ENCODE measurements at regions not wholly inside any gene's neighbourhood (a gene's known extent, or its start where the extent isn't known, plus 50 kb on each side); places are given as distances from the start of the nearest gene placed in this dataset.
"Not testable (repeated sequence)": the region's sequence is repeated elsewhere in the genome, so short reads cannot be mapped to it uniquely, and the experiment has no call there.

GRCh38 chr2:91851689-91852420, 3019.4 kb upstream of the TEKT4 start:
- H3K9me3 Mint-ChIP-seq = peaks cover 5 to 16% (median 7%) of the 10 kb centered on the region in 3 donors
- H3K36me3 ChIP-seq (ENCODE audit: control insufficient read depth in 2 of 2, extremely low read depth in 1 of 2, insufficient read depth in 1 of 2, low read length in 1 of 2); POLR2A ChIA-PET; H3K4me1 ChIP-seq (ENCODE audit: control insufficient read depth in 1 of 2, extremely low read depth in 1 of 2, insufficient read depth in 2 of 2, low read length in 2 of 2); H3K9me3 ChIP-seq; H3K4me1 Mint-ChIP-seq; DNase-seq; H3K4me3 ChIP-seq (ENCODE audit: control insufficient read depth in 1 of 2, extremely low read depth in 1 of 2, low read length in 1 of 2); H3K36me3 Mint-ChIP-seq; H3K27me3 ChIP-seq (replicated peaks in 1 of 2; ENCODE audit: control insufficient read depth in 2 of 2, extremely low read depth in 1 of 2, insufficient read depth in 2 of 2, low read length in 1 of 2); ATAC-seq (replicated peaks in 1 of 4); H3K4me3 Mint-ChIP-seq; H3K27ac ChIP-seq (ENCODE audit: low read length); H3K27me3 Mint-ChIP-seq; CTCF ChIA-PET; H3K27ac Mint-ChIP-seq: not testable (repeated sequence)
- WGBS (ENCODE audit: insufficient coverage) = 100% methylated on average over 14 of the region's 47 CpGs

GRCh38 chr2:91856971-91857370, 3014.3 kb upstream of the TEKT4 start:
- H3K27me3 ChIP-seq (replicated peaks in 1 of 2; ENCODE audit: control insufficient read depth in 2 of 2, extremely low read depth in 1 of 2, insufficient read depth in 2 of 2, low read length in 1 of 2); H3K4me3 Mint-ChIP-seq; H3K36me3 Mint-ChIP-seq; DNase-seq; H3K4me1 Mint-ChIP-seq; H3K4me3 ChIP-seq (ENCODE audit: control insufficient read depth in 1 of 2, extremely low read depth in 1 of 2, low read length in 1 of 2); H3K9me3 Mint-ChIP-seq; CTCF ChIA-PET; H3K36me3 ChIP-seq (ENCODE audit: control insufficient read depth in 2 of 2, extremely low read depth in 1 of 2, insufficient read depth in 1 of 2, low read length in 1 of 2); H3K27me3 Mint-ChIP-seq; H3K9me3 ChIP-seq; H3K27ac ChIP-seq (ENCODE audit: low read length); H3K4me1 ChIP-seq (ENCODE audit: control insufficient read depth in 1 of 2, extremely low read depth in 1 of 2, insufficient read depth in 2 of 2, low read length in 2 of 2); H3K27ac Mint-ChIP-seq; ATAC-seq (replicated peaks in 1 of 4); POLR2A ChIA-PET: not testable (repeated sequence)
- 43% methylated on average over 1 of the region's 1 CpG for WGBS (ENCODE audit: insufficient coverage)

- POLR2A ChIA-PET; H3K4me3 Mint-ChIP-seq; ATAC-seq (replicated peaks in 1 of 4); H3K27ac Mint-ChIP-seq; H3K36me3 ChIP-seq (ENCODE audit: control insufficient read depth in 2 of 2, extremely low read depth in 1 of 2, insufficient read depth in 1 of 2, low read length in 1 of 2); H3K4me3 ChIP-seq (ENCODE audit: control insufficient read depth in 1 of 2, extremely low read depth in 1 of 2, low read length in 1 of 2); H3K4me1 ChIP-seq (ENCODE audit: control insufficient read depth in 1 of 2, extremely low read depth in 1 of 2, insufficient read depth in 2 of 2, low read length in 2 of 2); H3K9me3 ChIP-seq; H3K27me3 Mint-ChIP-seq; H3K4me1 Mint-ChIP-seq; CTCF ChIA-PET; H3K27ac ChIP-seq (ENCODE audit: low read length); H3K27me3 ChIP-seq (replicated peaks in 1 of 2; ENCODE audit: control insufficient read depth in 2 of 2, extremely low read depth in 1 of 2, insufficient read depth in 2 of 2, low read length in 1 of 2); H3K36me3 Mint-ChIP-seq; H3K9me3 Mint-ChIP-seq; DNase-seq: not testable (repeated sequence)
- WGBS (ENCODE audit: insufficient coverage) = 86% methylated on average over 19 of the region's 21 CpGs
Measured at GRCh38 chr2:91857711-91858110, 3013.5 kb upstream of the TEKT4 start.

- H3K4me3 Mint-ChIP-seq; H3K4me3 ChIP-seq (ENCODE audit: control insufficient read depth in 1 of 2, extremely low read depth in 1 of 2, low read length in 1 of 2); DNase-seq; H3K4me1 ChIP-seq (ENCODE audit: control insufficient read depth in 1 of 2, extremely low read depth in 1 of 2, insufficient read depth in 2 of 2, low read length in 2 of 2); H3K36me3 Mint-ChIP-seq; CTCF ChIA-PET; H3K36me3 ChIP-seq (ENCODE audit: control insufficient read depth in 2 of 2, extremely low read depth in 1 of 2, insufficient read depth in 1 of 2, low read length in 1 of 2); H3K4me1 Mint-ChIP-seq; H3K27me3 Mint-ChIP-seq; ATAC-seq (replicated peaks in 1 of 4); H3K9me3 ChIP-seq; POLR2A ChIA-PET; H3K27me3 ChIP-seq (replicated peaks in 1 of 2; ENCODE audit: control insufficient read depth in 2 of 2, extremely low read depth in 1 of 2, insufficient read depth in 2 of 2, low read length in 1 of 2); H3K27ac ChIP-seq (ENCODE audit: low read length); H3K27ac Mint-ChIP-seq: not testable (repeated sequence)
- WGBS (ENCODE audit: insufficient coverage) = no CpG with 5 or more reads among the region's 2 CpGs
- H3K9me3 Mint-ChIP-seq = peaks cover 6 to 17% (median 15%) of the 10 kb centered on the region in 3 donors
Measured at GRCh38 chr2:91871716-91872115, 2999.5 kb upstream of the TEKT4 start.

- H3K4me3 ChIP-seq (ENCODE audit: control insufficient read depth in 1 of 2, extremely low read depth in 1 of 2, low read length in 1 of 2); H3K27me3 Mint-ChIP-seq; CTCF ChIA-PET; H3K36me3 Mint-ChIP-seq; H3K36me3 ChIP-seq (ENCODE audit: control insufficient read depth in 2 of 2, extremely low read depth in 1 of 2, insufficient read depth in 1 of 2, low read length in 1 of 2); H3K27ac ChIP-seq (ENCODE audit: low read length); H3K27ac Mint-ChIP-seq; H3K4me3 Mint-ChIP-seq; POLR2A ChIA-PET; H3K4me1 ChIP-seq (ENCODE audit: control insufficient read depth in 1 of 2, extremely low read depth in 1 of 2, insufficient read depth in 2 of 2, low read length in 2 of 2); H3K4me1 Mint-ChIP-seq; ATAC-seq (replicated peaks in 1 of 4); DNase-seq; H3K27me3 ChIP-seq (replicated peaks in 1 of 2; ENCODE audit: control insufficient read depth in 2 of 2, extremely low read depth in 1 of 2, insufficient read depth in 2 of 2, low read length in 1 of 2); H3K9me3 ChIP-seq: not testable (repeated sequence)
- no CpG with 5 or more reads among the region's 1 CpG for WGBS (ENCODE audit: insufficient coverage)
- H3K9me3 Mint-ChIP-seq = peaks cover 6 to 17% (median 17%) of the 10 kb centered on the region in 3 donors
Measured at GRCh38 chr2:91873416-91873815, 2997.8 kb upstream of the TEKT4 start.

GRCh38 chr2:91877658-91878210, 2993.5 kb upstream of the TEKT4 start:
- CTCF ChIA-PET; H3K27me3 Mint-ChIP-seq; H3K27ac ChIP-seq (ENCODE audit: low read length); POLR2A ChIA-PET; H3K27me3 ChIP-seq (replicated peaks in 1 of 2; ENCODE audit: control insufficient read depth in 2 of 2, extremely low read depth in 1 of 2, insufficient read depth in 2 of 2, low read length in 1 of 2); H3K9me3 ChIP-seq; H3K4me1 Mint-ChIP-seq; H3K36me3 ChIP-seq (ENCODE audit: control insufficient read depth in 2 of 2, extremely low read depth in 1 of 2, insufficient read depth in 1 of 2, low read length in 1 of 2); ATAC-seq (replicated peaks in 1 of 4); DNase-seq; H3K4me3 Mint-ChIP-seq; H3K27ac Mint-ChIP-seq; H3K4me3 ChIP-seq (ENCODE audit: control insufficient read depth in 1 of 2, extremely low read depth in 1 of 2, low read length in 1 of 2); H3K4me1 ChIP-seq (ENCODE audit: control insufficient read depth in 1 of 2, extremely low read depth in 1 of 2, insufficient read depth in 2 of 2, low read length in 2 of 2); H3K36me3 Mint-ChIP-seq: not testable (repeated sequence)
- H3K9me3 Mint-ChIP-seq = peaks cover 2 to 14% (median 10%) of the 10 kb centered on the region in 3 donors
- 95% methylated on average over 16 of the region's 29 CpGs for WGBS (ENCODE audit: insufficient coverage)

GRCh38 chr2:91895091-91895490, 2976.1 kb upstream of the TEKT4 start:
- H3K4me3 ChIP-seq (ENCODE audit: control insufficient read depth in 1 of 2, extremely low read depth in 1 of 2, low read length in 1 of 2); CTCF ChIA-PET; H3K27me3 ChIP-seq (replicated peaks in 1 of 2; ENCODE audit: control insufficient read depth in 2 of 2, extremely low read depth in 1 of 2, insufficient read depth in 2 of 2, low read length in 1 of 2); POLR2A ChIA-PET; H3K4me3 Mint-ChIP-seq; H3K9me3 ChIP-seq; H3K27ac Mint-ChIP-seq; H3K4me1 Mint-ChIP-seq; H3K9me3 Mint-ChIP-seq; H3K36me3 Mint-ChIP-seq; H3K4me1 ChIP-seq (ENCODE audit: control insufficient read depth in 1 of 2, extremely low read depth in 1 of 2, insufficient read depth in 2 of 2, low read length in 2 of 2); H3K27ac ChIP-seq (ENCODE audit: low read length); H3K27me3 Mint-ChIP-seq; ATAC-seq (replicated peaks in 1 of 4); DNase-seq; H3K36me3 ChIP-seq (ENCODE audit: control insufficient read depth in 2 of 2, extremely low read depth in 1 of 2, insufficient read depth in 1 of 2, low read length in 1 of 2): not testable (repeated sequence)
- no CpG with 5 or more reads among the region's 5 CpGs for WGBS (ENCODE audit: insufficient coverage)
